EL (cell line): ENCODE measurements at regions not wholly inside any gene's neighbourhood (a gene's known extent, or its start where the extent isn't known, plus 50 kb on each side); places are given as distances from the start of the nearest gene placed in this dataset.
"Not testable (repeated sequence)": the region's sequence is repeated elsewhere in the genome, so short reads cannot be mapped to it uniquely, and the experiment has no call there.

Source experiments
- DNase-seq: peaks from one replicate; pipeline ENCODE4 v3.0.0-alpha.2; 2016

GRCh38 chr7:51995596-51996179 is 679.1 kb upstream of the COBL start:
- no peak for DNase-seq

DNA sequence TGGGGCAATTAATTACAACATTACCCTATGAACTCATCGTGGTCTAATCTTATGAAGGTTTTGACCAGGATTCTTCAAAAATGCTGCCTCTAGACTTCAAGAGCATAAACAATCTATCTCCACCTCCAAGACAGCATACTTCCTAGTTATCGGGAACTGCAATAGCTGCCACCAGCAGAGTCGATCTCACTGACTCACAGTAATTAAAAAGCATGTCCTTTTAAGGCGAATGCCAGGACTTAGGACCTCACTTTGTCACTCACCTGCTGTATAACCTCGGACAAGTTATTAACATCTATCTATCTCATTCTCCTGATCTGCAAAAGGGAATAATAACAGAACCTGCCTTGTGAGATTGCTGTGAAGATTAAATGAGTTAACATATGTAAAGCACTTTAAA is 666.0 kb upstream of the COBL start:
- no peak for DNase-seq

- no peak for DNase-seq
Observed at GRCh38 chr7:51980812-51981211, 664.2 kb upstream of the COBL start.

DNA sequence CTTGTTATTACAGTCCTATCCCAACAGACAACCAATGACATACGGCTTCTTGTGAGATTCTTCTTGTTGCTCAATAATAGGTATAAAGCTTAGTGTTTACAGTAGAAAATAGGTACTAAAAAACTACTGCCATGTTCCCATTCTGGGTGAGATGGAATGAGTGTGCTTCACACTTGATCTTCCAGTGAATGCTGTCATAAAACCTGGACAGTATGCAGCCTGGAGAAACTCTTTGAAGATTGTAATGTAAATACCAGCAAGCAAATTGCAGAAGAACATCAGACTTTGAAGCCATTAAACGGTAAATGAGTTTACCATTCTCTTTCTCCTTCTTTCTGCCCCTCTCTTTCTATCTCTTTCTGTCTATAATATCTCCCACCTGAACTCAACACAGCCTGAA is 663.7 kb upstream of the COBL start:
- no peak for DNase-seq

- no peak for DNase-seq
Observed at GRCh38 chr7:51977913-51978312, 661.3 kb upstream of the COBL start.

- DNase-seq, result no peak
Observed at GRCh38 chr7:51973939-51974338, 657.3 kb upstream of the COBL start.

DNA sequence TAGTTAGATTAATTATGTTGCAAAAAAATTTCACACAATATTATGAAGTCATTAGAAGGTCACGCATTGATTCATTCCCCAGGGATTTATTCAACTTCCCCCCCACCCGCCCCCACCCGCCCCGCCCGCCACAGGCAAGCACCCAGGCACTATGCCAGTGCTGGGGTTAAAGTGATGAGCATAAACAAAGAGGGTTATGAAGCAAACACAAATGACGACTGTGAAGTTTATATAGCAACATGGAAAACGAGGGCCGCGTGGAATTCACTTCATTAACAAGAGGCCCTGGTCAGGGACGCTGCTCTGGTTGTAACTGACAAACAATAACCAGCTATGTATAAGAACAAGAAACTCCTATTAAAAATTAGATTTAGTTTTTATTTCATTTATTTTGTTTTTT is 656.5 kb upstream of the COBL start:
- no peak for DNase-seq

GRCh38 chr7:51970961-51971665 is 654.5 kb upstream of the COBL start:
- no peak for DNase-seq

- no peak for DNase-seq
Observed at GRCh38 chr7:51968461-51968860, 651.9 kb upstream of the COBL start.

DNA sequence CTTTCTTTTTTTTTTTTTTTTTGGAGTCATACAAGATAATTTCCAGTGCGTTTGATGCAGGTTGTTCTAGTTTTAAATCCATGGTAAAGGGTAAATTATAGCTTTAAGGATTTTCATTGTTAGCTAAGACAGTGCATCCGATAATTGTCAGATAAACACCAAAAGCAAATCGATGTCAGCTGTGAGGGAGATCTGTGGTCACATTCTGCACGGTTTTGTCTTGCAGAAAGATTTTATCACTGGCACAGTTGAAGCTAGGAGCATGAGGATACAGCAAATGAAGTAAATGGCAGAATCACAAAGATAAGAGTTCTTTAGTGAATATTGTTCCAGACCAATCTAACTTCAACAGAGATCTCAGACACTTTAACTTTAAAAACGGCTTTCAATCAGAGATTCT is 648.8 kb upstream of the COBL start:
- no peak for DNase-seq

- no peak for DNase-seq
Observed at GRCh38 chr7:51961804-51962203, 645.2 kb upstream of the COBL start.

DNA sequence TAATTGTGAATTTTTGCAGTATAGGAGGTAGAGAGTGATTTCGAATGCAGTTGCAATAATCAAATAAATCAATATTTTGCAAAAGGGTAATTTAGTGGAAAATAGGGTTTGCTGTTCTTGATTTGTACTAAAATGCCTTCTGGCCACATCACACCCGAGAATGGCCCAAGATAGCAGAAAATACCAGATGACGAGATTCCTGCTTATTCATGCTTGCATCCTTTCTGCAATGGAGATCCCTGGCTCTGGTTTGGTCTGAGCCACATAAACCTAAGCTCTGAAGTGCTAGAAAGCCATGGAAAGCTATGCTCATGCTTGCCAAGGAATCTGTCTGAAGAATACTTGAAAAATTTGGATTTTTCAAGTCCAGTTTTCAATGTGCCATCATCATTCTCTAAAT is 634.2 kb upstream of the COBL start:
- DNase-seq, result no peak

DNA sequence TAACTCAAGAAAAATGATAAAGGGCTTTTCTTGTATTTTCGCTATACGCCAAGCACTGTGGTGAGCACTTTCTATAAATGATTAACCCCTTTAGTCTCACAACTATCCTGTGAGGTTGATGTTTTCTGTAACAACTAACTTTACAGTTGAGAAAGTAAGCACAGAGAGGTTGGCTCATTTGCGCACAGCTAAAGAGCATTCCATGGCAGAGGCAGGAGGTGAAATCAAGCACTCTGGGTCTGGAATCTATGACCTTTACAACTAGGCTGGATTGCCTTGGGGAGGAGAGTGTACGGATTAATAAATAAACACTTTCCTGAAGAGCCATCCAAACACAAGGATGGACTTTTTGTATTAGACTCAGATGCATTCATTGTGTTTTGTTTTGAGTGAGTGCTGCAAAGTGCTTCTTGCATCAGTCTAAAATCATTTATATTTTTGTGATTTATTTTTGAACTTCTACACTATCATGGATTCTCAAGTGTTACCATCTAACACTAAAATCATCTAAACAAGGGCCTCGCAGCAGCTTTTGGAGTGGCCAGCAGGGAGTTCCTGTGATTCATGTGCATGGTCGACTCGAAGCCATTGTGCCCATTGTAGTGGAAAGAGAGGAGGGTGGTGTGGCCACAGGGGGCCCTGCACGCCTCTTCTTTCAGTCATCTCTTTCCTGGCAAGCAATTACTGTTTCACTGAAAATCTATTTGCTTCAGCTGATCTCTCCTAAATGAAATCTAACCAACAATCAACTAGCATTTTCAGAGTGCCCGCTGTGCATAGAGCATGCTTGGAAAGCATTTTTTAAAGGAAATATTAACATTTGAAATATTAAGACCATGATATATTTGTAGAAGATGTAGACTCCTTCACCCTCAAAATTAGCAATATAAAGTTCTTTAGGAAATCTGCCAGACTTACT is 633.4 kb upstream of the COBL start:
- no peak for DNase-seq

DNA sequence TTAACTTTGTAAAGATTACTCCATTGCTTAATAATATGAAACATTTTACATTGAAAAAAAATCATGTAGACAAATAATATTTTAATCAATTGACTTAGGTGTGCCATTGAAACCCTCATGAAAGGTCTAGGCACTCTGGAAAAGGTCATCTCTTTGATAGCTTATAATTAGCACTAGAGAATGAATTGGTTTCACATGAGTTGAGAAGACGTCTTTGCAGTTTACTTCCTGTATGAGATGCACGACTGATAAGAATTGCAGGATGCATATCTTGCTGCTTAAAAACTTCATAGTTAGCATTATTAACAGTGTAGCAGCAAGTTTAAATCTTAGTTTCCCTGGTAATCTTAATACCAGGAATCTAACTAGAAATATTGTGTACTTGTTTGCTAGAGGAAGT is 614.2 kb upstream of the COBL start:
- no peak for DNase-seq

- DNase-seq, result no peak
Observed at GRCh38 chr7:51929818-51930217, 613.2 kb upstream of the COBL start.

DNA sequence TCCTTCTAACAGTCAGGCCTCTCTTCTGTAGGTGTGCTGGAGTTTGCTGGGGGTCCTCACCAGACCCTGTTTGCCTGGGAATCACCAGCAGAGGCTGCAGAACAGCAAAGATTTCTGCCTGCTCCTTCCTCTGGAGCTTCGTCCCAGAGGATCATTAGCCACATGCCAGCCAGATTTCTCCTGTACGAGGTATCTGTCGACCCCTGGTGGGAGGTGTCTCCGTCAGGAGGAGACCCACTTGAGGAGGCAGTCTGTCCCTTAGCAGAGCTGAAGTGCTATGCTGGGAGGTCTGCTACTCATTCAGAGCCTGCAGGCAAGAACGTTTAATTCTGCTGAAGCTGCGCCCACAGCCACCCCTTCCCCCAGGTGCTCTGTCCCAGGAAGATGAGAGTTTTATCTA is 611.1 kb upstream of the COBL start:
- DNase-seq, result no peak

DNA sequence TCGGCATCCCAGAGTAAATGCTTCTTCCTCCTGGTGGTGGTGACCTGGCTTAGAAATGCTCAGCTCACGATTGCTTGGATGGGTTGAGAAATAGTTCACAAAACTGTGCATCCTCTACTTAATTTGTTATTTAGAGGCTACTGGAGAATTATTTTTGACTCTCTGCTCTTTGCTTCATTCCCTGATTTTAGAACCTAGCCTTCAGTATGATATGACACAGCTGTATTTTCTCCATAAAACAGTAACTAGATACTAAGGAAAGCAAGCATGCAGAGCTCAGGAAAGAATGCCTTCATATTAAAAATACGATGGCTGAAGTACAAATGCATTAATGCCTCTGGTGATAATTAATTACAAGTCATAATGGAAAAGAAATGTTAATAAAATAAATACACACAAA is 602.0 kb upstream of the COBL start:
- DNase-seq, result no peak

DNA sequence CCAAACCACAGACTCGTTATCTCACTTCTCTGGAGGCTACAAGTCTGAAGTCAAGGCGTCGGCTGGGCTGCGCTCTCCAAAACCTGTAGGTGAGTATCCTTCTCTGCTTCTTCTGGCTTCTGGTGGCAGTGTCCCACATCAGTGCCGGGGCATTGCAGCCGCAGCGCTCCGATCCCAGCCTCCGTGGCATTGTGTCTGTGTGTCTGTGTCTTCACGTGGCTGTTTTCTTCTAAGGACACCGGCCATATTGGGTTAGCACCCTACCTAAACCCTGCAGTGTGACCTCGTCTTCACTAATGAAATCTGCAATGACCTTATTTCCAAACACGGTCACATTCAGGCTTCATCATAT is 584.9 kb upstream of the COBL start:
- DNase-seq, result no peak

DNA sequence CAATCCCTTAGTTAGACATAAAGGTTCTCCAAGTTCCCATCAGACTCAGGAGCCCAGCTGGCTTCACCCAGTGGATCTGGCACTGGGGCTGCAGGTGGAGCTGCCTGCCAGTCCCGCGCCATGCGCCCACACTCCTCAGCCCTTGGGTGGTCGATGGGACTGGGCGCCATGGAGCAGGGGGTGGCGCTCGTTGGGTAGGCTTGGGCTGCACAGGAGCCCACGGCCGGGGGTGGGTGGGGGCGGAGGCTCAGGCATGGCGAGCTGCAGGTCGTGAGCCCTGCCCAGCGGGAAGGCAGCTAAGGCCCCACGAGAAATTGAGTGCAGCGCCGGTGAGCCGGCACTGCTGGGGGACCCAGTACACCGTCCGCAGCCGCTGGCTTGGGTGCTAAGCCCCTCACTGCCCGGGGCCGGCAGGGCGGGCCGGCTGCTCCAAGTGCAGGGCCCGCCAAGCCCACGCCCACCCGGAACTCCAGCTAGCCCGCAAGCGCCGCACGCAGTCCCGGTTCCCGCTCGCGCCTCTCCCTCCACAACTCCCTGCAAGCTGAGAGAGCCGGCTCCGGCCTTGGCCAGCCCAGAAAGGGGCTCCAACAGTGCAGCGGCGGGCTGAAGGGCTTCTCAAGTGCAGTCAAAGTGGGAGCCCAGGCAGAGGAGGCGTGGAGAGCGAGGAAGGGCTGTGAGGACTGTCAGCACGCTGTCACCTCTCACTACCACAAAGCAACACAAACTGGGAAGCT is 584.3 kb upstream of the COBL start:
- not testable (repeated sequence) for DNase-seq

DNA sequence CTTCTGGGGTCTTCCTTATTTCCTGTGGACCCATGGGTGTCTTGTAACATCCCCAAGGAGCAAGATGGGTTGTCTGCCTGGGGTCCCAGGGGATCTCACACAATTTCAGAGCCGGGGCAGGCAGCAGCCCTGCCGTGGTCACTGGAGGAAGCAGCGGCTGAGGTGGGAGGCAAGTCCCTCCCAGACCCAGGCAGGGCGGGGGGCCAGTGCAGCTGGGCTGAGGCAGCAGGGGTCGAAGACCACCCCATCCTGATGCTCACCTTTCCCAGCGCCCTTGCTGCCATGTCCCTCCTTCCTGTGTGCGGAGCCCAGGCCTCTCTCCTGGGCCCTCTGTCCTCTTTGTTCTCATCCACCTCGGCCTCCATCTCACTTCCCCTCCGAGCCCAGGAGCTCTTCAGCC is 583.0 kb upstream of the COBL start:
- DNase-seq, result no peak

DNA sequence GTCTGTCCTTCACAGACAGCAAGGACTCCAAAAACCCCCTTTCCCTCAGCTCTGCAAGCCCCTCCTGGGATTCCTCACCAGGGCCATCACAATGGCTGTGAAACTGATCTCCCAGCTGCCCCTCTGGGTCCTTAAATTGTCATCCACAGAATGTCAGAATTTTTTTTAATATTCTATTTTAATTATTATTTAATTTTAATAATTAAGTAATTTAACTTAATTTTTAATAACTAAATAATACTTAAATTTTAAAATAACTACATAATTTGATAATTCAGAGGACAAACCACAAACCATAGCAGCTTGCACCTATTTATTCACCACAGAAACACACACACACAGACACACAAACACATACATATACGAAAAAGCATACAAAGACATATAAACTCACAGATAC is 565.8 kb upstream of the COBL start:
- no peak for DNase-seq

GRCh38 chr7:51881309-51881708 is 564.7 kb upstream of the COBL start:
- no peak for DNase-seq

DNA sequence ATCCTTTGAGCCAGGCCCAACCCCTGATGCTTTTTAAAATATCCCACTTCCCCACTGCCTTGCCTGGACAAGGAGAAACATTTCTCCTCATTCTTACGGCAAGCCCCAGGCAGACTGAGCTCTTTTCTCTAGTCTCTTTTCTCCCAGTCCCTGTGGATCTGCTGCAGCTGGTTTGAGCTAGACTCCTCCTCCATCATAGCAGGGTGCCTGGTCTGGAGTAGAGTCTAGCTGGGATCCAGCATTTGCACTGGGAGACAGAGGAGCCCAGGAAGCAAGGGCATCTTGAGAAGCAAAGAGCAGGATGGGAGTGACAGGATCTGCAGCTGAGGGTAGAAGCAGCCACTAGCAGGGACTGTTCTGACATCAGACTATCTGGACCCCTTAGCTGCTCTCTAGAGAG is 562.3 kb upstream of the COBL start:
- no peak for DNase-seq

DNA sequence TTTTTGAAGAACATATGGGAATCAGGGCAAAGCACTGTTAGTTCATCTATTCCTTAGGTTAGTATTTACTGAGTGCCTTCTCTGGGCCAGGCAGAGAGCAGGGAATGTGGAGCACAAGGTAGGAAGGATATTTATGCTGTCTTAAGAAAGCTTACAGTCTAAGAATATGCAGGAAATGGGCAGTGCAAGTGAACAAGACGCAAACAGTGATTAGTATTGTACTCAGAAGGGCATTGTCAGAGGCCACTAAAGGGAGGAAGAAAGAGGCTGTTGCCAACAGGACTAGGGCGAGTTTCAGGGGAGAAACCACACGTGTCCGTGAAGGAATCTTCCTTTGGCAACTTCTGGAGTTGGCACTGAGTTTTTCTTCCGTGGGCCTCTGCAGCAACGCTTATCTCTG is 552.8 kb upstream of the COBL start:
- DNase-seq, result no peak
